ENCODE measurements at regions not wholly inside any gene's neighbourhood (a gene's known extent, or its start where the extent isn't known, plus 50 kb on each side); places are given as distances from the start of the nearest gene placed in this dataset.

DNA sequence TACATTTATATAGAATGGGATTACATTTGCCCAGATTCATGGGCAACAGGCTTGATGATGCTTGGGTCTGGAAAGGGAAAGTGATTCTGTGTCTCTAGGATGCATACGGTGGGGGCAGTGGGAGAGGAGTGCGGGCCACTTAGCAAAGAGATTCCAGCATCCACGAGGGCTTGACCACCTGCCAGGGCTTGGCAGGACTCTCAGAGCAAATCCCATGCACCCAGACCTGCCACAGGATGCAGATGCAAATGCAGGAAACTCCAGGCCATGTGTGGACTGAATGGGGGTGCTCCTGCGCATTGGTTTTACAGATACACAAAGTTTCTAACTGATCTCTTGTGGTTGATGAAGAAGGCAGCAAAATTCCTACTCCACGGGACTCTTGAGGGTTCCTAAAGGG, 334.7 kb downstream of the CYRIA start:
- intact Hi-C loops (cut with DNase I, micrococcal nuclease): no loop called here
- DNase-seq (no peak), ATAC-seq (no peak)

DNA sequence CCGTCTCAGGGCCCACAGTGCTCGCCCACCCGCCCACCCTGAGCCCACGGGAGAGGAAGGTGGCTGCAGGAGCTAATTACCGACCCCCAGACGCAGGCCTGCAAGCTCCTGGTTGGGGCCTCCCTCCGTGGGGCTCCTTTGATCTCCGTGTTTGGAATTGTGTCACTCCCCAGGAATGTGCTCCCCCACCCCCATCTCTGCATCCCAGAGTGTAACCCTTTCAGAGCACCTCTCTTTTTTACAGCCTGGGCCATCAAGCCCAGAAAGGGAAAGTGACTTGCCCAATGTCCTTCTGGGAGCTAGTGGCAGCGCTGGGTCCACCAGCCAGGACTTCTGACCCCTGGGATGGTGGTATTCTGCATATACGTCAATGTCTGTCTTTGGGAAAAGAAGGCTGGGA, 335.1 kb downstream of the CYRIA start:
- DNase-seq (no peak), ATAC-seq (no peak)
- intact Hi-C loops (cut with DNase I, micrococcal nuclease): no loop called here

DNA sequence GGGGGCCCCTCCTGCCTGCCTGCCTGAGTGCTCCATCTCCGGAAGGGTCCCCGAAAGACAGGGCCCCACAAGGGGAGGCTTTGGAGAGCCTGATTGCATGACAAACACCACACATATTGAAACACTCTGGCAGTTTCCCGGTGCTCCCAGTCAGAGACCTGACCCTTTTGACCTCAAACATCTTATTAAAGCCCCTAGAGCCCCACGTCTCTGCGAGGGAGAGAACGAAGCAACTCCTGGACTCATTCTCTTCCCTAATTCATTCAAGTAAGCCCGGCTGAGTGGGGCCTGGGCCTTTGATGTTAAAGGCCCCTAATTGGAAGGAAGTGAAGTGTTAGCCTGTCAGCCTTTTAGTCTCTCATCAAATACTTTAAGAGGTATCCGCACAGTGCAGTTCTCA, 335.6 kb downstream of the CYRIA start:
- intact Hi-C loops (cut with DNase I, micrococcal nuclease): no loop called here
- no peak for ATAC-seq
- DNase-seq: no peak

DNA sequence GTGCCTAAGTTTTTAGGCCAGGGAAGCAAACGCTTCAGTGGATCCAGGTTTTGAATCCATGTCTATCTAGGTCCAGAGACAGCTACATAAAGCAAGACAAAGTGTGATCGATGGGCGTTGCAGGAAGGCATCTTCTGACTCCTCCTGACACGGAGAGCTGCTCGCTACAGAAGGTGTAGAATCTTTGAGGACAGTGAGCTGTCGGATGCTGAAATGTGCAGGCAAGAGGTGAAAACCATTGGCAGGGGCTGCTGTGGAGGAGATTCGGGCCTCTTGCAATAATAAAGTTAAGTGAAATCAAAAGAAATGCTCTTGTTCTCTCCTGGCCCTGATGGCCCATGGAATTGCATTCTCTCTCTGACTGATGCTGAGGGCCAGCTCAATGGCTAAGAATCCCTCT, 336.2 kb downstream of the CYRIA start:
- no peak for ATAC-seq
- intact Hi-C loops (cut with DNase I, micrococcal nuclease): no loop called here
- no peak for DNase-seq

DNA sequence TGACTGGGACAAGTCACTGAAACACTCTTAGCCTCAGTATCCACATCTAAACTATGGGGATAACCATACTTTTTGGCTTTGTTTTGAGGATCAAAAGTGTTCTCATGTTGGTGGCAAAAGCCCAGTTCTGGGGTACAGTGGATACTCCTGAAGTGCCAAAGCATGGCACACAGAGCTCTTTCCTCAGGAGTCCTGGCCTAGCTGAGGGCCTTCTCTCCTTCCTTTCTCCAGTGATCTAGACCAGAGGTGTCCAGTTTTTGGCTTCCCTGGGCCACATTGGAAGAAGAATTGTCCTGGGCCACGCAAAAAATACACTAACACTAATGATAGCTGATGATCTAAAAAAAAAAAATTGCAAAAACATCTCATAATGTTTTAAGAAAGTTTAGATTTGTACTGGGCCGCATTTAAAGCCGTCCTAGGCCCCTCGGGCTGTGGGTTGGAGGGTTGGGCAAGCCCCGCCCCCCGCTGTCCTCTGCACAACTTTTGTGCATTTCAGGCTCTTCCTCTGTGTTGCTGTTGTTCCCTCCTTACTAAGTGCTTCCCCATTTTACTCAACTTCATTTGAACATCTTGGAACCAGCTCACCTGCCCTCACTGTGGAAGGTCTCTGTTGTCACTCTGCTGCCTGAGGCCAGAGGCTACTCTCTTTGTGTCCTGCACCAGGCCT, 337.0 kb downstream of the CYRIA start:
- DNase-seq: no peak
- no peak for ATAC-seq
- intact Hi-C loops (cut with DNase I, micrococcal nuclease): no loop called here

DNA sequence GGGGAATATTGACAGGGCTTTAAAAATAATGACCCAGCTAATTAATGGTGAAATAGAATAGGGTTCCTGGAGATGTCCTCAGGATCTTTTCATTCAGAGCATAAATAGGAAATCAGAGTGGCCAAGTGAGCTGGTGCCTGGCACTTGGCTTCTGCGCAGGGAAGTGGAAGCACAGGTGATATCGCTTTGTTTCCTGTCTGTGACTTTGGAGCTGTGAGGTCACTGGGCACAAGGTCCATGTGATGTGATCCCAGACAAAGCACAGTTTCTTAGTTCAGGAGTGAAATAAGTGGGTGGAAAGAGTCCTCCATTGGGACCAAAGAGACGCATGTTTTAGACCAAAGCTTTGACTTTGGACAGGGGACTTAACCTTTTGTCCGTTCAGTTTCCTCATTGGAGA, 338.3 kb downstream of the CYRIA start:
- ATAC-seq (no peak), DNase-seq (no peak)
- intact Hi-C loops (cut with DNase I, micrococcal nuclease): no loop called here

DNA sequence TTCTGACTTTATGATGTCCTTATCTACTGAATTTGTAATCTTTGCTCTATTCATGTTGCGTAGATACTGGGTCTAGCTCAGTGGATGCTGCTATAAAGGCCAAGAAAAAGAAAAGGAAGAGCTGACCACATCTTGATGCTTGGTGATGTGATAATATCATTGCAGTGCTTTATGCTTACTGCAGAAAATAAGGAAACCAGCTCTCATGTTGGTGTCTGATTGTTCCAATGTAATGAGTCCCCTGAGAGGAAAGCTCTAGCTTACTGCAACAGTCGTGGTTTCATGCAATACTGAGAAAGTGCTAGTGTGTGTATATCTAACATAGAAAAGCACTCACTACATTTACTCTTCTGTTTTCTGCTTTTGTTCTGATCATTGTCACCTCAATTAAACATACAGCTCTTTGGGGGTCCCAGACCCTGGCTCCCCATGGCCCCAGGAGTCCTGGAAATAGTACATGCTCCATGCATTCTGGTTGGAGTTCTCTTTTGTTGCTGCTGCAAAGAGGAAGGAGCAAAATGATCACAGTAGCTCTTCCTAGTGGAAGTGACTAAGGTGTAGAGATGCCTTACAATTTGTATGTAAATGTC, 338.8 kb downstream of the CYRIA start:
- DNase-seq (no peak), ATAC-seq (no peak)
- intact Hi-C loops (cut with DNase I, micrococcal nuclease): no loop called here

DNA sequence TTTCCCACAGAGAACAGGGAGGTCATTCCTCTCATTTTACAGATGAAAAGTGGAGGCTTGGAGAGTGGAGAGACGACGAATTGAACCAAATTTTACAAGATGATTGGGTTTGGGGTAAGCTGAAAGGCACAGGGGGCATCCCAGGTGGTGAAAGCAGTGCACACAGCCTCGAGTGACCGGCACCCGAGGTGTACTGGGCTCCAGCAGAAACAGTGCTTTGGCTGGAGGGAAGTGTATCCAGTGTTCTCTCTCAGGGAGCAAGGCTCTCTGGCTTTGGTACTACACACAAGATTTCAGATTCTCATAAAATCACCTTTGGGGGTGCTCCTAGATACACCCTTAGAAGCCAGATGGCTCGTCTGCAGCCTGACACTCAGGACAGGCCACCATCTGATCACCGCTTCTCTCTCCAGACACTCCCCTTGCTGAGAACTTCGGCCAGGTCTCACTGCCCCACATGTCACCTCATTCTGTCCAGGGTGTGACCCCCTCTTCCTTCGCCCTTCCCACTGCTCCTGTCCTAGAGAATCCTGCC, 339.6 kb downstream of the CYRIA start:
- DNase-seq: no peak
- intact Hi-C loops (cut with DNase I, micrococcal nuclease): no loop called here
- no peak for ATAC-seq

DNA sequence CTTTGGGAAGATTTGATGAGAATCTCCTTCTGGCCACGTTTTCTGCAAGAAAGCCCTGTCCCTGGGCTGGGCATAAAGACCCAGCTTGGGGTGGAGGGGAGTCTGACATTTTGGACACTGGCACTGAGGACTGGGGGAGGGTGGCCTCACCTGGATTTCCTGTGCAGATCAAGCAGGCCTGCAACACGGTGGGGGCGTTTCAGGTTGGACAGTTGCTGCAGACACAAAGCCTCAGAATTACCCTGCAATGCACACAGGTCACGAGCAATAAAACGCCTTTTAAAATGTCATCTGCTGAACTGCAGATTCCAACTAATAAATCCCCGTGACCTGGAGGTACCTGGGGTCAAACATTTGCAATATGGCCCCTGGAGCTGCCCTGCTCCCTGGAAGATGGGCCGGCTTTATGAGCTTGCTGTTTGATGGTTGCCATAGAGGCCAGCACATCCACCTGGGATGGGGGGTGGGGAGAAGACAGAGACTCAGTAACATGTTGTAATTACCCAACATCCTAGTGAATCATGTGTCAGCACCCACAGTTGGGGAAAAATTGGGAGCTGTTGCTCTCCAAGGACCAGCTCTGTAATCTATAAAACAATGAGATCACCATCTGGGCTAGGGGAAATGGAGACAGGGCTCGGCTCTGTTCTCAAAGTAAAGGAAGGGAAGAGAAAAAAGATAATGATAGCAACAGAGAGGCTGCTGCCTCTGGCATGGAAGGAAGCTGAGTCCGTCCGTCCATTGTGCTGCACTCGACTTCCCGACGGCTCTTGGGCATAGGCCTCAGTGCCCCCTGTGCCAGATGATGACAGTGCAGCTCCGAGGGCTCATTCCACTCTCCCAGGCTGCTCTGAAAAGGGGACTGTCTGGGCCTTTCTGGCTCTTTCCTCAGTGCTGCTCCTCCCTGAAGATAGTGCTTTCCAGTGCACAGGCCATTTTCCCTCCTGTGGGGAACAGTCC, 340.3 kb downstream of the CYRIA start:
- intact Hi-C loops (cut with DNase I, micrococcal nuclease): no loop called here
- ATAC-seq (no peak), DNase-seq (no peak)

DNA sequence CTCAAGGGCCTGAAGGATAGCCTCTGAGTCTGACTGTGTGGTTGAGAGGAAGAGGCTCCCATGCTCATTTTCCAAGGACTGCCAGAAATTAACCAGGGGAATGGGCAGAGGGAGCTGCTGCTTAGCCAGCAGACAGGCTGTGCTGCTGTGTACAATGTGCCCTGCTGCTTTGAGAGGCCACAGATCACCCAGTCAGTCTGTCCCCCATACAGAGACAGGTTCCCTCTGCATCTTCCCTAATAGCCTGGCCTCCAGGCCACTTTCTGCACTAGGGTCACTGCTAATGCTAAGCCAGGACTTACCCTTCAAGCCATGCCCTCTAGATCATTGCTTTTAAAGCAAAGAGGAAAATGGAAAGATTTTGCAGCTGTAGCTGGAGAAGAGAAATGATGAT, 341.1 kb downstream of the CYRIA start:
- ATAC-seq (no peak), DNase-seq (no peak)
- intact Hi-C loops (cut with DNase I, micrococcal nuclease): no loop called here

DNA sequence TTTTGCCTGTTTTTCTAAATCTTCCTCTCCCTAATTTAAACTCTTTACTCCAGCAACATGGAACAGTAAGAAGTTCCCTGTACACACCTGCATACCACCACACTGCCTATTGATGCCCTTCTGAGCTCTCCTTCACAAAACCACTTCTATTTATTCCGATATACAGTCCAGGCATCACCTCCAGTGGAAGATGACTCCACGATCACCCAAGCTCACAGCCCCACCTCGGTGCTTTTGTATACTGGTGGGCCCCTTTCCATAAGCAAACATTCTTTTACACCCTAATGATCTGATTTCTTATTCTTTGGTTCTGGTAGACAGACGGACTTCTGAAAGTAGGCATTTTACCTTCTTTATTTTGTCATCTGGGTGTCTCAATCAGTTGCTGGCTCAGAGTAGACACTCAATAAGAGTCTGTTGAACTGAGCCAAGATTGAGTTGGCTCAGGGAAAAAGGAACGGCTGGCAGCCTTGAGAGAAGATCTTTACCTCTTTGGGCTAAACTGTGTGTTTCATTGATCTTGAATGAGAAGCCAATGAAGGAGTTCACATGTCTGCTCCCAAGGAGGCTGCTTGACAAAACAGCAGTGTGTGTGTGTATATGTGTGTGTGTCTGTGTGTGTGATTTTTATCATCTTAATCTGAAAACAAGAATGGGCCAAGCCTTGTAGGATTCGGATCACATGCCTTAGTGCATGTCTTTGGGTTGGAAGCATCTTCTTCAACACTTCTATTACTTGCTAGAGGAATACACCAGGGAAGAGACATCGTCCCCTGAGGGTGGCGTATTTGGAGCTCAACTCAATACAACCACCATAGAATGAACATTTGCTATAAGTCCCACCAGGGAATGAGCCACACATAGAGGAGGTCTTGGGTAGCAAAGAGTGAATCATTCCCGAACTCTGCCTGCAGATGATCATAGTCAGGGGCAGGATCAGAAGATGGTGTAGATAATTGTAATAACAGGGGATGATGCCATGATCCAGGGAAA, 341.8 kb downstream of the CYRIA start:
- intact Hi-C loops (cut with DNase I, micrococcal nuclease): no loop called here
- DNase-seq: no peak
- ATAC-seq: no peak

DNA sequence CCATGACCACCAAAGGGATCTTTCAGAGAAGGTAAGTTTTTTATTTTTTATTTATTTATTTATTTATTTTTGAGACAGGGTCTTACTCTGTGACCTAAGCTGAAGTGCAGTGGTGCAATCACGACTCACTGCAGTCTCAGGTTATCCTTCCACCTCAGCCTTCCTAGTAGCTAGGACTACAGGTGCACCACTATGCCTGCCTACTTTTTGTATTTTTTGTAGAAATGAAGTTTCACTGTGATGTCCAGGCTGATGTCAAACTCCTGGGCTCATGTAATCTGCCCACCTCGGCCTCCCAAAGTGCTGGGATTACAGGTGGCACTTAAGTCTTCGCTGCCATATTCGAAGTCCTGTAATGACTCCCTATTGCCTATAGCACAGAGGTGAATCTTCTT, 342.5 kb downstream of the CYRIA start:
- no peak for ATAC-seq
- intact Hi-C loops (cut with DNase I, micrococcal nuclease): no loop called here
- no peak for DNase-seq

DNA sequence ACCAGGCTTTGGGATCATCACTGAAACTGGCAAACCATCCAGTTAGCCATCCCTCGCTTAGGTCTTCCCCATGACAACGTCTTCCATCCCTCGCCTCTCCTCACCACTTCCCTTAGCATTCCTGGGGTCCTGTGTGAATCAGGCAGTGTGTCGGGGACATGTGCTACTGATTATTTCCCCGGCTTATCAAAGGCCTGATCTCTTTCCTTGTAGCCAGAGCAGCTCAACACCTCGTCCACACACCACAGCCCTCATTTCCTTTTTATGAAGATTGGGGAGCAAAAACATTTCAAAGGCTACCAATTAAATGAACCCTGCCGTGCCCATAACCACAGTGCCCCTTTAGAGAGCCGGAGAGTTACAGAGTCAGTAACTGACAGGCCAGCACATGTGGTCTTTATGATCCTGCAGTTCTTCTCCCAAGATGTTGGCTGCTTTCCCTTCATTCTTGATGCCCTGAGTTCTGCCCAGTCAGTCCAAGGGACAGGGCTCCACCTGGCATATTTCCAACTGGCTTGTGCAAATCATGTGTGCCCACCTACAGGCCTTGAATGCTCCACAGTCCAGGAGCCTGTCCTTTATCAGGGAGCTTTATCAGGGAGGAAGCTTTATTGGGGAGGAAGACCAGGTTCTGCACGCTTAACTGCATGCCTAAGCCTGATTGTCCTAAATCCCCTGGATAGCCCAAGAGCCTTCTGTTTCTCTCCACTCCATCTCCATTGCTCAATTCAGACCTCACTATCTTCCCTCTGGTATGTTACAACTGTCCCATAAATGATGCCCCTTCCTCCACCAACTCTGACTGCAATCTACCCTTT, 343.1 kb downstream of the CYRIA start:
- ATAC-seq: no peak
- no peak for DNase-seq
- intact Hi-C loops (cut with DNase I, micrococcal nuclease): no loop called here

DNA sequence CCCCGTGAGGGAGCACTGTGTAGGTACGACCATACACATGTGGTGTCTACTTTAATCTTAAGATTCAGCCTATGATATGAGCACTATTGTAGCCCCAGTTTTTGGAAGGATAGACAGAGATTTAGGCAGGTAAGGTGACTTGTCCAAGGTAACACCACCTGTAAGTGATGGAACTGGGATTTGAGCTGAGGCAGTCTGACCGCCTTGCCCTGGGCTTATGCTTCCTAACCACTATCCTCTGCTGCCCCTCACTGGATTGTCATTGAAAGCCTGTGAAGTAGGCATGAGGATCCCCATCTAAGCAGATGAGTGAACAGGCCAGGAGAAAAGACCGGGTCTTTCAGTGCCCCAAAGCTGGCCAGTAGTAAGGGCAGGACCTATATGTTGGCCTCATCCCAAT, 343.8 kb downstream of the CYRIA start:
- ATAC-seq: no peak
- intact Hi-C loops (cut with DNase I, micrococcal nuclease): no loop called here

DNA sequence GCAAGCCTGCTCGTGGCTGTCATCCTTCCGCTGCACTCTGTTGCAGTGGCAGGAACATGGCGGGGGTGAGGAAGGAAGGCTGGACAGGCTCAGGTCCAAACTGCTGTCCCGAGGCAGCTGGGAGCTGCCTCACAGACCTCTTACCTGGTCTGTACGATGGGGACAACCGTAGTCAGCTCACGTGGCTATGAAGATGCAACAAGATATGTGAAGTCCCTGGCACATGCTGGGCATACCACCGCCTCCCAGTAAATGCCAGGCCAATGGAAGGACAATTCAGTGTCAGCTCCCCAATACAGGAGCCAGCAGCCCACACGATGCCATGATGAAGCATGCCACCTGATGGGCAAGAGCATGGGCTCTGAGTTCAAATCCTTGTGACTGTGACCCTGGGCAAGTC, 344.4 kb downstream of the CYRIA start:
- no peak for ATAC-seq
- DNase-seq: no peak
- intact Hi-C loops (cut with DNase I, micrococcal nuclease): no loop called here

More for the DNA sequence above, 343.8 kb downstream of the CYRIA start:
- no peak for DNase-seq

DNA sequence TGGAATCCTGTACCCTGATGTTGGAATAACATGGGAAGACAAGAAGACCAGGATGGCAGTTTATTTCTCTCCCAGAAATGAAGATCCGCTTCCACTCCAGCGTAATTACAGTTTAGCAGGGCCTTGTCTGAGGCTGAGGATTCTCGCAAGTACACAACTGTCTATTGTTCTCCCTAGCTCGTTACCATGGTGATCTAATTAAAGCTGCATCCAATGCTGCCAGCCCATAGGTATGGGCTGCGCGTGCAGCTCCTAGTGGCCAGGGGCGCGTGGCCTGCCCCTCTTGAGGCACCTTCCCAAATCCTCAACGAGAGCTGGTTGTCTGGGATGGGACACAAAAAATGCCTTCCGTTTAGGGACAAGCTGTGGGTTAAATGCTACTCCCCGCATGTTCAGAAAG, 344.9 kb downstream of the CYRIA start:
- no peak for ATAC-seq
- intact Hi-C loops (cut with DNase I, micrococcal nuclease): no loop called here
- no peak for DNase-seq

DNA sequence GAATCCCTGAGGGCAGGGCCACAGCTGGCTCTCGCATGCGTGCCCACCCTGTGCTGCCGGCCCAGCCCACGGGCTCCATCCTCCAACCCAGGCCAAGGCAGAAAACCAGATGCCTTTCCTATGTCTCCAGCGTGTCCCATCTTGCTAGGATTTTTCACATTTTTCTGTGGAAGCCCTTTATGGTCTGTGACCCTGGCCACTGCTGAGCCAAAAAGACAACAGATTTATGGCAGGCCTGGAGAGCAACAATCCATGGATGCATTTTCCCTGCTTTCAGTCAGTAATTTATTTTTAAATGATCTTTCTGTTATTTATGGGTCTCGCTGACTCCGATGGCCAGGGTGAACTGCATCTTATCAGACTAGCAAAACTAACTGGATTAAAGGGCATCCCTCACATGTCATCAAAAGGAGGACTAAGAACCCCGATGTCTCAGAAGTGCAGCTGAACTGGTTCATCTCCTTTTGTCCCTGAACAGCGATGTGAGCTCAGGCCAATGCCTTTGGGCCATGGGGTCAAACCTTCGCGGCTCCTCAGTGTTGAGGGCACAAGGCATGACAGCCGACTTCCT, 346.0 kb downstream of the CYRIA start:
- DNase-seq (no peak), ATAC-seq (no peak)
- intact Hi-C loops (cut with DNase I, micrococcal nuclease): no loop called here

Measured in left colon (tissue), 2 donors.